Activated CD8-positive, alpha-beta memory T cell treated with anti-CD3 and anti-CD28 coated beads for 48 hours (primary cell): ENCODE measurements at regions not wholly inside any gene's neighbourhood (a gene's known extent, or its start where the extent isn't known, plus 50 kb on each side); places are given as distances from the start of the nearest gene placed in this dataset.

Source experiments
- DNase-seq, 3 experiments: peaks; one replicate each; pipeline ENCODE4 v3.0.0-alpha.2; 2020; ENCODE audit warnings: low read depth in 2 of 3, low spot score in 2 of 3

DNA sequence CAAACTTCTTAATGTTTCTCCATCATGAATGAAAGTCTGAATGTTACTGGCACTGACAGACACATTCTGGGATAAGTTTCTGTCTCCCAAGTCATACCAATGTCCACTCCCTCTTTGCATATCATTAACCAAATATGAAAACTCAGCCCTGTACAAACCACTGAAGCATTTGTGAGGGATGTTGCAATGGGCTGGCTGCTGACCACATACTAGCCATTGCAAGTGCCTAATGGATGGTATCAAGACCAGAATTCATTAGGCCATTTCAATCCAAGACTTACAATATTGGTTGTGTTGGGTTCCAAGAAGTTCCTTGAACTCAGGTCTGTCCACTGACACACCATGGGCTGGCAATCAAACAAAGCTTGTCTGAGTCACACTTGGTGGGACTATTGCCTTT lies 73.8 kb downstream of the CBLN2 start:
- DNase-seq, result no peak

DNA sequence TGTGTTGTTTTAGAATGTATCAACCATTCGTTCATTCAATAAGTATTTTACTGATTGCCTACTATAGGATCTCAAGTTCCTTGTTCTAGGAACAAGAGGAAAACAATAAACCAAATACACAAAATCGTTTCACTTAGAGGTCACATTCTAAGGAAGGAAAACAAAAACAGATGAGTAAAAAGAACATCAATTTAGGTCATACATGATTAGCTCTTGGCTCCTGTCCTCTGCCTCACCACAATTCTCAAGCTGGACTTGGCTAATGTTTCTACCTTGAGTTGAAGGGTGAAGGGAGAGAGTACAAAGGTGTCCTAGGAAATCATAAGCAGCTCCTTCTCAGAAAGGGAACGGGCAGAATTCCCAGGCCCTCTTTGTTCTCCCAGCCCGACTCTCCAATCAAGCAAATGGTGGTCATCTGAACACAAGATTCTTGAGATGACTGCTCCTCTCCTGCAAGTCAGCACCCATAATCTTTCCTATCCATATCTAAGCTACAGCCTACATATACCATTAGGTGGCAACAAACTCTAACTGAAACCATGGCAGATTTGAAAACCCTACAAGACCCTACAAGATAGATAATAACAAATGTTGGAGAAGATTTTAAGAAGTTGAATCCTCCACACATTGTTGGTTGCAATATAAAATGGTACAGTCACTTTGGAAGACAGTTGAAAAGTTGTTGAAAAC lies 76.0 kb downstream of the CBLN2 start:
- DNase-seq, result no peak

DNA sequence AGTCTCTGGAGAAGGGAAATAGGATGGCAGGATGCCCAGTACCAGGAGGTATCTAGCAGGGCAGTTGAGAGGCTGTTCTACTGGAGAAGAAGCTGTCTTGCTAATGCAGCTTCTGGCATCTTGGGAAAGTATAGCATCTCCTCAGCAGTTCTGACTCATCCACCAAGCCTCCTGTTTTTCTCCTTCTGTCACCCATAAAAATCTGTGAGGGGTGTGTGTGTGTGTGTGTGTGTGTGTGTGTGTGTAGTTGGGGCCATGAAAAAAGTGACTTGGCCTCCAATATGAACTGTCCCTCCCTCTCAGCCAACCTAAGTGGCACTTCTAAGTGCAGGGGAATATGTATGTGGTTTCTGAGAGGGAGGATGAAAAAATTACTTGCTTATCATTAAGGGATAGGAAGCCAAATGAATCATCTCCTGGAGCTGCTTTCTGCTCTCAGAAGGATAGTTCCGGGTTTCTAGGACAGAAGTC lies 83.9 kb downstream of the CBLN2 start:
- DNase-seq, result no peak

DNA sequence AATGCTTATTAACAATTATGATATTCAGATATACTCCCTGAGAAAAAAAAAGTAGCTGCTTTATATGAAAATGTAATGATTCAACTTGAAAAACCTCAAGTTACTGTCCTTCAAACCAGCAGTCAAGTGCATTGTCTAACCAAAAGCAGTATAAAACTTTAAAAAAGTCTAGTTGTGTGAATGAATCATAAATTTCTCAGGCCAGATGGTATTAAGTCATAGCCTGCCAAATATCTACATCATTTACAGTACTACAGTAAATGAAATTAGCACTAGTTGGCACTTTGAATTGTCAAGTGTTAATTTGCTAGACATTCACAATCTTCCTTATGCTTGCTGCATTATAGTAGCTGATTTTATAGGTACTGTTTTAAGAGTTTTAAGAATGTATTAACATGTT lies 85.9 kb downstream of the CBLN2 start:
- DNase-seq, result no peak

DNA sequence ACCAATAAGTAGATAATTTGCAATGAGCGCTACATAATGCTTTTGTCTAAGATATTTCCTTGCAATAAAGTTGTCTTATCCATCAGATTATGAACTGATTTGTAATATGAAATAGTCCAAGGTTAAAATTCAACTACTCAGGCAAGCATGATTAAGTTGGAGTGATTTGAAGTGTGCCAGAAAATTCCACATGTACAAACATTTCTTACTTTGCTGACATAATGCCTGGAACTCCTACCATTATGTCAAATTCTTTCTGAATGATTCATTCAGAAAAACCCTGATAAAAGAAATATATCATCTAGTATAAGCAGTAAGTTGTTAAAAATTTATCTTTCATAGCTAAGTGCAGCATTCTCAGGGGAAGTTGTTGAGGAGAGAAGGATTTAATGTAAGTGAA lies 87.3 kb downstream of the CBLN2 start:
- no peak for DNase-seq

DNA sequence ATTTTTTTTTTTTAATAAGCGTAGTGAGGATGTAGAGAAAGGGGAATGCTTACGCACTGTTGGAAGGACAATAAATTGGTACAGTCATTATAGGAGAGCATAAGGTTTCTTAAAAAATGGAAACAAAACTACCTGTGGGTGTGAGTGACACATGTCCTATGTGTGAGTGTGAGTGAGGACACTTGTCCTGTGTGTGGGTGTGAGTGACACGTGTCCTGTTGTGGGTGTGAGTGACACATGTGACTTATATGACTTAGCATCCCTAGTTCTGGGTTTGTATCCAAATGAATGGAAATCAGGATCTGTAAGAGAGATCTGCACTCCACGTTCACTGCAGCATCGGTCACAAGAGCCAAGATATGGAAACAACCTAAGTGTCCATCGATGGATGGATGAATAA lies 91.8 kb downstream of the CBLN2 start:
- DNase-seq, result no peak

DNA sequence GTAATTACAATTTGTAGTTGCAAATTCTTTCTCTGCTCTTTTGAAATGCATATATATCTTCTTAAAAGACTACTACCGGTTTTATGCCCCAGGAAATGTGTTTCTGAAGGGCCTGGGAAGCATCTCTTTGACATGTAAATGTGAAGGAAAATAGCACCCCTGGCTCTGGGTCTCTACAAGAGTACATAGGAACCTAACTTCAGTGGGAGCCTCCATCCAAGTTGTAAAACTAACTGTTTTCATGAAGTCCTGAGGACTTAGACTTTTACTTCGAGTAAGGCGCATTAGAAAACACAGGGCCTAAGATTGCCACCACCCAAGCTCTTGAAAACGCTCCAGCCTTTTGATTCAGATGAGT lies 99.4 kb downstream of the CBLN2 start:
- no peak for DNase-seq

DNA sequence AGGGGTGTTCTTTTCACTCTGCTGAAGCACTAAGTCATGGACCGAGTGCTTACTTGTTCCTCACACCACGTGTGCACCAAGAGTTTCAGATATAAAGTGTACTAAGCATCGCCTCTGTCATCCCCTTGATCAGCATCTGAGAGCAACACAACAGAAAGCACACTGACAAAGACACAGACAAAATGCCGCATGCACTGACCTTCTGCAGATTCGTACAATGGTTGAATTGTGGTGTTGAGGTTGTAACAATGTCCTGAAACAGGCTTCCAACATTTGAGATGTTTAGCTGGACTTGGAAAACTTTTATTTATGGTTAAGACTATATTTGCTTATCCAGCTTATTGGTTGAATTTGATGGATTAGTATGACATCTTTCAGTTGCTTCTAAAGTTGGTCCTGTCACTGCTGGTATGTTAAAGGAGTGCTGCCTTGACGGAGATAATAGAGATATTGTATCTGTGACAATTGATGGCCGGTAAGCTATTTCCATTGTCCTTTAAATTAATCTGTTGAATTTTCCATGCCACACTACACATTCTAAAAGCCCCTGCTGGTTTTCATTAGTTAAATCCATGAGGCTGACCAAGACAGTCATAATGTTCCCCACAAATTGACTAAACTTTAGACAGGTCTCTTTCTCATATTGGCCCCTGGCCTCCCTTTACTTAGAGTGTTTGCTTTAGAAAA lies 99.9 kb downstream of the CBLN2 start:
- DNase-seq, result no peak

DNA sequence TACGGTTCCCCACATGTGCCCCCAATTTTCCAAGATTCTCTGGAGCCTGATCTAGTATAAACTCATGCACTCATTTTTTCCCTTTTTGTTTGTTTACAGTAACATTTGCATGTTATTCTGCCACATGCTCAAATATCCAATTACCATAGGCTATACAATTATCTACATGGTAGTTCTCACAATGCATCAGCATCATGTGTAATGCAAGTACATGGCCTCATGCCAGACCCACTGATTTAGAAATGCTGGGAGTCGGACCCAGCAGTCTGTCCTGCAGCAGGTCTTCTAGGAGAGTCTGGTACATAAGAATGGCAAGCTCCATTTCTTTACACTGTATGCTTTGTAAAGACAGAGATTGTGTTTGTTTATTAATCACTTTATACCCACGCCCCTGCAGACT lies 107.7 kb downstream of the CBLN2 start:
- no peak for DNase-seq

DNA sequence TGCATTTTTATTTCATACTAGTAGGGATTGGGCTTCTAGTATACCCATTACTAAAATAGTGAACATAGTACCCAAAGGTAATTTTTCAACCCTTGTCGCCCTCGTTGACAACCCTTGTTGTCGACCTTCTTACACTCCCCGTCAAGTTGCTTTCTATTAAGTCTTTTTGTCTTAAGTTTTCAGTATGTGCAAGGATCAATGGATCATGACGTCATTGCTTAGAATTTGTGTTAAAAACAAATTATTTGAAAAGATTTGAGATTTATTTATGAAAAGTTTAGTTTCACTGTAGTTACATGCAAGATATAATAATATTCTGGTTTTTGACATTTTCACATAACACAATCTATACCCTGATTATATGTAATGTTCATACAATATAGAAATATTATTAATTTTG lies 110.4 kb downstream of the CBLN2 start:
- no peak for DNase-seq

DNA sequence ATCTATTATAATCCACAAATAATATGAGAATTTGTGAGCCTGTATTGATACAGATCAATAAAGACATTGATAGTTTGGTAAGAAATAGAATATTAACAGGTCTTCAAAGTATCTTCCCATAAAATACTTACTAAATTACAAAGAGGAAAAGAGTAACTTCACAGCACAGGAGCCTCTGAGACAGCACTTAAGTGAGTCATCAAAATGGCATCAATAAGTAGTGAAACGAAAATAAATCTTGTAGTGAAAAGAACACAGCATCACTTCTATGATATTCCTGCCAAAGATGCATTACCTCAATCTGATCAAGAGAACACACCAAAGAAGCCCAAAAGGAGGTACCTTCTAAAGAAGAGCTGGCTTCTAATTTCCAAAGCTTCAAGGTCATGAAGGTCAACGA lies 116.4 kb downstream of the CBLN2 start:
- DNase-seq, result no peak

DNA sequence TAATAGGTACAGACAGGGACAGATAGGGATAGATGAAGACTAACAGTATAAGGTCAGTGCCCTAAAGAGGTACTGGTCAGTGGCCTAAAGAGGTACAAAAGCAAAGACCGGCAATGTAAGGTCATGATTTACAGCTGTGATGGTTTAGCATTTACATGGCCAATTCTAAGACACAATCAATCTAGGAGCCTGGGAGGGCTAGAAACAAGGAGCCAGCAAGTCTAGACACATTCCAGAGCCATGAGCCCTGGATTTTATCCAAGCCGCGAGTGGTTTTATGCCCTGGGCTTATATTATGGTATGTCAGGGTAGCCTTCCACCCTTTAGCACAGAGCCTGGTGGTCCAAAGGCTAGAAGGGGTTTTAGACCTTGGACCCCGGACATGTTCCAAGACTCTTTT lies 124.2 kb downstream of the CBLN2 start:
- no peak for DNase-seq

DNA sequence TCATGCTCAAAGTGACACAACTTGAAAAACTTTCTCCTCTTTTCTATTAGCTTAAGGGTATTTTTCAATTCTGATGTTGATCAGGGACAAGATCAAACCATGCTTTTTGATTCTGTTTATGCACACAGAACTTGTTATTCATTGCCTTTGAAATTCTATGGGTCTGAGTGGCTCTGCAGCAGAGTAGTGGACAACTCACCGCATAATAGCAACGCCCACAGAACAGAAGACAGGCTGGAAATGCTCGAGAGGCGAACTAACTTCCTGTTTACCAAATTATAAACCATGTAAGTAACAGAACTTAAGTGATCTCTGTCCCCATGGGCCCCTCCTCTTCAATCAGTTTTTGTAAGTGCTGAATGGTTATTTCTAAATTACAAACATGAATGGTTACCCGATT lies 131.2 kb downstream of the CBLN2 start:
- no peak for DNase-seq

DNA sequence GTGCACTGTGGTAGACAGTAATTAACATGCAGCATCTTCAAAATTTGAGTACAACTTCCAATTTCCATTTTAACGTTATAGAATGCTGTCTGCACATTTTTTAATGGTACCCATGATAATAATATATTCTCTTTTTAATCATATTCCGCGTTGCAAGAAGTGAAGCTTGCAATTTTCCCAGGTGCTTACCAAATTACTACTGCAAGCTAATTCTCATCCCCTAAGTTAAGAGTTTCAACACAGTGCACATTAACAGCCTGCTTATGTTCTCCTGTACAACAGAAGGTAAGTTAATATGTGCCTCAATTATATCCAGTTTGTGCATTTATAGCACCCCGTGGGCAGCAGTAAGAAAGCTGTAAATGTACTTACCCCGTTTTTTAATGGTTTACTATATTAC lies 132.9 kb downstream of the CBLN2 start:
- DNase-seq, result no peak

DNA sequence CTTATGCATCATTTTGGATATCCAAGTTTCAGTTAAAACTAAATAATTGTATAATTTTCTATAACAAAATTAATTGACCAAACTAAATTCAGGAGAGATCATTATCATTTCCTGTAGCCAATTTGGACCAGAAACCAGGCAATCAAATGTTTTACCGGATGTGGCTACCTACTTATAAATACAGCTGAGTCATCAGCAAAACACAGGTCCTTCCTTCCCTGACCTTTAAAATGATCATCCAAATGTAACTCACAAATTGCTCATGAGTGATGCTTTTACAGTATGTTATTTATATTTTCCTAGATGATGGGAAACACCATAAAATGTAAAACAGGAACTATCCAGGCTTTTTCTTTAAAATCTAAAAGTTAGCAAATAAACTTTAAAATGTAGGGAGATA lies 133.7 kb downstream of the CBLN2 start:
- DNase-seq, result no peak

DNA sequence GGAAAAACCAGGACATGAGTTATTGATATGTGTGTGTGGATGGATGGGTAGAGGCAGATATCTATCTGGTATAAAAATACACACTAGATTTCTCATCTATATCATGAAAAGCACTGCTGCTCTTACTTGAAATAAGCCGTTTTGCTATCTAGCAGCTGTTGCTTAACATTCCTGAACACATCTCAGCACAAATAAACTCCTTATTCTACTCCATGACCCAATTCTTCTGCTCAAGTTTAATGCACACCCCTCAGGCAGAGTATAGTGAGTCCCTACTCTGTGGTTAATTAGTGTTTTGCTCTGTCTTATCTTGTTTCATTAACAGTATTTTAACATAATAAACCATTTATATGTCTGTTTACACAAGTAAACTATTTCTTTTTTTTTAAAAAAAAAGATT lies 134.2 kb downstream of the CBLN2 start:
- DNase-seq, result no peak

DNA sequence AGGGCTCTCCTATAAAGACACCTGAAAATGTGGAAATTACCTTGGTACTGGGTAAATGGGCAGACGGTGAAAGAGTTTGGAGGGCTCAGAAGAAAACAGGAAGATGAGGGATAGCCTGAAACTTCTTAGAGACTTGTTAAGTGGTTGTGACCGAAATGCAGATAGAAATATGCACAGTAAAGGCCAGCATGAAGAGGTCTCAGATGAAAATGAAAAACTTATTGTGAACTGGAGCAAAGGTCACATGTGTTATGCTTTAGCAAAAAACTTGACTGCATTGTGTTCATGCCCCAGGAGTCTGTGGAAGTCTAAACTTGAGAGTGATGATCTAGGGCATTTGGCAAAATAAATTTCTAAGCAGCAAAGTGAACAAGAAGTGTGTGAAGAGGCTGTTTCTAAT lies 137.1 kb downstream of the CBLN2 start:
- DNase-seq, result no peak

DNA sequence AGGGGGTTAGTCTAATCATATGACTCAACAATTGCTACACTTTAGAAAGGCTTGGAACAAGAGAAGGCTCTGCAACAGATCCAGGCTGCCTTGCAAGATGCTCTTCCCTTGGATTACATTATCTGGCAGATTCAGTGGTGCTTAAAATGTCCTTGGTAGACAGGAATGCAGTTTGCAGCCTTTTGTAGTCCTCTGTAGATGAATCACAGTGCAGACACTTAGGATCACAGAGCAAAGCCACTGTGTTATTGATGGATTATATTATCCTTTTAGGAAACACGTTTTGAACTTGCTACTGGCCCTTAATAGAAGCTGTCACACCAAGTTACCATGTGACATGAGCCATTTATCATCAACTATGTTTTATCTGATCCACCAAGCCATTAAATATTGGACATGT lies 152.2 kb downstream of the CBLN2 start:
- DNase-seq, result no peak

DNA sequence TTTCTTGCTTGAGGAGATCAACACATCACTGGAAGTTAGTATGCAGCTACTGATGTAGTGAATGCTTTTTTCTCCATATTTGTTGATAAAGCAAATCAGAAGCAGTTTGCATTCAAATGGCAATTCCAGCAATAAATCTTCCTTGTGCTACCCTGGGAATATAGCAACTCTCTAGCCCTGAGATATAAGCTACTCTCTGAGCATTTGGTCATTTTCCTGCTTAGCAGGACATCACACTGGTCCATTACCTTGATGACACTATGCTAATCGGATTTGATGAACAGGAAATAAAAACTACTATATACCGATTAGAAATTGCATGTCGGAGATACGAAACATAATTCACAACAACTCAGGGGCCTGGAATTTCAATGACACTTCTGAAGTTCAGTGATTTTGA lies 152.7 kb downstream of the CBLN2 start:
- no peak for DNase-seq

DNA sequence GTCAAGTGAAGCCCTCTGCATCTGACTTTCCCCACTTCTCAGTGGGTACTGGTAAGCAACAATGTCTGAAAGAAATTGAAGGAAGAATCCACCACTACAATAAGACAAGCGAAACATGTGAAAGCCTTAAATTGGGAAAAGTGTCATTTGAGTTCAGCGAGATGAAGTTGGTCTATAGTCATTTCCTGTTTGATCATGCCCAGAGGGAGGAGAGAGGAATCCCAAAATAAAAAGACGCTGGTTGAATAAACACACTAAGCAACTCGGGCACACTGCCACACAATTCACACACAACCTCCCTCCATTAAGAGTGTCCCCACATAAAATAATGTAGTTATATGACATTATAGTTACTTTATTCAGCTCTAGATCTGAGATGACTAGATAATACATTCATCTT lies 166.1 kb downstream of the CBLN2 start:
- DNase-seq, result no peak

DNA sequence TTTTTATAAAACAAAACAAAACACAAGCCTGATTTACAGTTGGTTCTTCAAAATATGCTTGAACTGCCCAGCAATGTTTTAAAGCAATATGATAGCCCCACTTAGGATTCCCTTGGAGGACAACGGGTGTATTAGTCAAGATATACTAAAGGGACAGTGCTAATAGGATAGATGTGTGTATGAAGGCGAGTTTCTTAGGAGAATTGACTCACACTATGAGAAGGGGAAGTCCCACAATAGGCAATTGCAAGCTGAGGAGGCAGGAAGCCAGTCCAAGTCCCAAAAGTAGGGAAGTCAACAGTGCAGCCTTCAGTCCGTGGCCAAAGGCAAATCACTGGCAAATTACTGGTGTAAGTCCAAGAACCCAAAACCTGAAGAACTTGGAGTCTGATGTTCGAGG lies 167.9 kb downstream of the CBLN2 start:
- DNase-seq, result no peak

DNA sequence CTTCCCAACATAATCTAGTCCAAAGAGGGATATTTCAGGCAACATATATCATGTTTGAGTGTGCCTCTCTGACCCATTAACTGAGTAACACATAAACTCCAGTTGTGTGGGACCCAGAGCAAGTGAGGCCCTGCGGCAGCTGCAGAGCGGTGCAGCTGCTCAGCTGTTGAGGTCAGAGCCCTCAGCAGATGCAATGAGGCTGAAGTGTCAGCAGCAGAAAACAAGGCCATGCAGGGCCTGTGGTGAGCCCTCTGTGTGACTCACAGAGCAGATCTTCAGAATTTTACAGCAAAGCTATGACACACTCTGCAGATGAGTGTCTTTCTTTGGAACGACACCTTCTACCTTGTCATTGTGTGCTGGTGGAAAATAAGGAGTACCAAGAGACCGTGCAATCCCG lies 168.5 kb downstream of the CBLN2 start:
- no peak for DNase-seq

DNA sequence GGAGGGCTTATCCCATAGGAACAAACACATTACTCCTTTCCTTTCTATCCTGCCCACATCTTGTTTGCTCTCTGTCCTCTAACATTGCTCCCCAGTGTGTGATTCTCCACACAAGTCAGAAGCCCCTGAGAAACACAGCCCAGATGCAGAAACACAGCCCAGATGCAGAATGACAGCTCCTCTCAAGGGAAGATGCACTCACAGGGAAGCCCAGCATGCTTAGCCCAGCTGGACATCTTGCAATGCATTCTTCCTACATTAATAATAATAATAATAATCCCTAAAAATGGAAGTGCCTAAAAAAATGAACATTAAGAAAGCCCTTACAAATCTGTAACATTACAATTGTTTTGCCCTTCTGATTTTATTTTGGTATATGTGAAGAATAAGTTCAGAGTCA lies 172.1 kb downstream of the CBLN2 start:
- no peak for DNase-seq
